GM12865 (cell line): ENCODE measurements at regions not wholly inside any gene's neighbourhood (a gene's known extent, or its start where the extent isn't known, plus 50 kb on each side); places are given as distances from the start of the nearest gene placed in this dataset.

Source experiments
- DNase-seq: peaks from one replicate; pipeline ENCODE4 v3.0.0; 2010; ENCODE audit warnings: low read depth
- H3K4me3 ChIP-seq: 2 replicates; pipeline ENCODE4 v1.5.1; 2011; ENCODE audit warnings: mild to moderate bottlenecking, low read depth, low read length, control low read depth
- CTCF ChIP-seq: IDR thresholded peaks from 2 replicates; pipeline ENCODE4 v1.5.1; 2011; ENCODE audit warnings: low read length, control low read depth, low read depth, inconsistent platforms; ENCODE audit not compliant: insufficient read depth; ENCODE audit errors: missing control alignments

- H3K4me3 ChIP-seq: no peak overlapping the region
- DNase-seq: no peak
- TF ChIP-seq CTCF: no peak
Observed at GRCh38 chr10:8768341-8768740, 713.9 kb downstream of the GATA3 start.

- H3K4me3 ChIP-seq: no peak overlapping the region
- DNase-seq: no peak
- no peak for TF ChIP-seq CTCF
Observed at GRCh38 chr10:8768852-8769251, 714.4 kb downstream of the GATA3 start.

GRCh38 chr10:8776926-8777622 is 722.6 kb downstream of the GATA3 start:
- no peak overlapping the region for H3K4me3 ChIP-seq
- no peak for TF ChIP-seq CTCF
- DNase-seq: no peak

- TF ChIP-seq CTCF: no peak
- no peak for DNase-seq
- no peak overlapping the region for H3K4me3 ChIP-seq
Observed at GRCh38 chr10:8778713-8779112, 724.2 kb downstream of the GATA3 start.

- H3K4me3 ChIP-seq: no peak overlapping the region
- DNase-seq: no peak
- TF ChIP-seq CTCF: no peak
Observed at GRCh38 chr10:8787649-8788048, 733.2 kb downstream of the GATA3 start.

GRCh38 chr10:8790390-8790789 is 735.9 kb downstream of the GATA3 start:
- no peak for DNase-seq
- H3K4me3 ChIP-seq: no peak overlapping the region
- no peak for TF ChIP-seq CTCF

GRCh38 chr10:8794860-8795259 is 740.4 kb downstream of the GATA3 start:
- TF ChIP-seq CTCF: no peak
- DNase-seq: no peak

More at GRCh38 chr10:8794860-8795259, 740.4 kb downstream of the GATA3 start:
- H3K4me3 ChIP-seq: no peak overlapping the region
